HEK293 (cell line): ENCODE measurements at regions not wholly inside any gene's neighbourhood (a gene's known extent, or its start where the extent isn't known, plus 50 kb on each side); places are given as distances from the start of the nearest gene placed in this dataset.

Experiments
- CTCF ChIA-PET: fragments of 350-600 bp; formaldehyde crosslinking; extraction: SDS; loops from one replicate; lab custom pipeline; 2021; ENCODE audit warnings: antibody characterized with exemption; lab: Yijun Ruan, JAX
- POLR2A ChIA-PET: fragments of 300-600 bp; formaldehyde crosslinking; extraction: SDS; loops from one replicate; lab custom pipeline; 2020; ENCODE audit warnings: antibody characterized with exemption, inconsistent platforms; lab: Yijun Ruan, JAX
- H3K27ac ChIP-seq: fragments of 200-500 bp; sonication (Bioruptor generic); 2 replicates; pipeline ENCODE4 v1.5.1; 2014; ENCODE audit warnings: low read depth, low read length, control low read depth, inconsistent platforms; ENCODE audit errors: extremely low read depth
- H3K36me3 ChIP-seq, 2 experiments: fragments of 200-500 bp in 1 of 2; sonication (Bioruptor generic) in 1 of 2; 1 replicate in 1 of 2; 2 replicates in 1 of 2; pipeline ENCODE4 v1.5.1; 2014 to 2017; ENCODE audit warnings: inconsistent platforms in 2 of 2, low read length in 2 of 2; ENCODE audit not compliant: control insufficient read depth in 2 of 2, insufficient read depth in 1 of 2
- H3K4me1 ChIP-seq: fragments of 200-500 bp; sonication (Bioruptor generic); 2 replicates; pipeline ENCODE4 v1.5.1; 2014; ENCODE audit warnings: mild to moderate bottlenecking, low read length, inconsistent platforms; ENCODE audit not compliant: control insufficient read depth, insufficient read depth
- H3K4me3 ChIP-seq: 2 replicates; pipeline ENCODE4 v1.5.1; 2011; ENCODE audit warnings: low read depth, mild to moderate bottlenecking, control low read depth, low read length, moderate library complexity
- H3K9me3 ChIP-seq: fragments of 200-500 bp; sonication (Bioruptor generic); 2 replicates; pipeline ENCODE4 v1.5.1; 2014; ENCODE audit warnings: low read depth, low read length, inconsistent platforms; ENCODE audit not compliant: control insufficient read depth, insufficient read depth
- HOXA7 ChIP-seq: sonication (generic); formaldehyde crosslinking; IDR thresholded peaks from 2 replicates; pipeline ENCODE4 v1.8.1; 2022; ENCODE audit warnings: missing genetic modification reagents, borderline replicate concordance
- KLF10 ChIP-seq: fragments of 450-650 bp; IDR thresholded peaks from 2 replicates; pipeline ENCODE4 v1.5.1; 2018; ENCODE audit warnings: missing biosample characterization, mild to moderate bottlenecking, missing genetic modification characterization
- KLF7 ChIP-seq: fragments of 450-650 bp; formaldehyde crosslinking; IDR thresholded peaks from 2 replicates; pipeline ENCODE4 v1.5.1; 2016; ENCODE audit warnings: missing biosample characterization, missing genetic modification characterization, borderline replicate concordance
- RBAK ChIP-seq: fragments of 450-650 bp; formaldehyde crosslinking; IDR thresholded peaks from 2 replicates; pipeline ENCODE4 v1.5.1; 2016; ENCODE audit warnings: missing biosample characterization, missing genetic modification characterization
- SCRT2 ChIP-seq: fragments of 450-650 bp; formaldehyde crosslinking; IDR thresholded peaks from 2 replicates; pipeline ENCODE4 v1.5.1; 2016; ENCODE audit warnings: missing biosample characterization, missing genetic modification characterization
- ZBTB20 ChIP-seq: fragments of 450-650 bp; formaldehyde crosslinking; IDR thresholded peaks from 2 replicates; pipeline ENCODE4 v1.5.1; 2016; ENCODE audit warnings: missing biosample characterization, missing genetic modification characterization
- ZEB2 ChIP-seq: fragments of 450-650 bp; formaldehyde crosslinking; IDR thresholded peaks from 2 replicates; pipeline ENCODE4 v1.5.1; 2016; ENCODE audit warnings: missing biosample characterization, missing genetic modification characterization
- ZFP3 ChIP-seq: fragments of 450-650 bp; formaldehyde crosslinking; IDR thresholded peaks from 2 replicates; pipeline ENCODE4 v1.5.1; 2016; ENCODE audit warnings: low read depth, missing biosample characterization, missing genetic modification characterization
- ZNF132 ChIP-seq: fragments of 450-650 bp; formaldehyde crosslinking; IDR thresholded peaks from 2 replicates; pipeline ENCODE4 v1.5.1; 2017; ENCODE audit warnings: missing biosample characterization, missing genetic modification characterization, borderline replicate concordance
- ZNF133 ChIP-seq: fragments of 450-650 bp; formaldehyde crosslinking; IDR thresholded peaks from 2 replicates; pipeline ENCODE4 v1.5.1; 2016; ENCODE audit warnings: missing biosample characterization, missing genetic modification characterization
- ZNF292 ChIP-seq: fragments of 450-650 bp; formaldehyde crosslinking; IDR thresholded peaks from 2 replicates; pipeline ENCODE4 v1.5.1; 2016; ENCODE audit warnings: low read depth, missing biosample characterization, missing genetic modification characterization, borderline replicate concordance
- ZNF341 ChIP-seq: fragments of 450-650 bp; formaldehyde crosslinking; IDR thresholded peaks from 2 replicates; pipeline ENCODE4; 2016; ENCODE audit warnings: low read depth, missing biosample characterization, missing genetic modification characterization
- ZNF670 ChIP-seq: fragments of 450-650 bp; formaldehyde crosslinking; IDR thresholded peaks from 2 replicates; pipeline ENCODE4 v1.5.1; 2016; ENCODE audit warnings: missing biosample characterization, missing genetic modification characterization, low read depth
- TF ChIP-seq, protein P1 (sequence below): fragments of 450-650 bp; IDR thresholded peaks from 2 replicates; pipeline ENCODE4 v1.5.1; 2018; ENCODE audit warnings: missing biosample characterization, mild to moderate bottlenecking, missing genetic modification characterization
- TF ChIP-seq, protein P2 (sequence below): fragments of 450-650 bp; formaldehyde crosslinking; conservative IDR thresholded peaks from 2 replicates; pipeline ENCODE4 v1.5.1; 2016; ENCODE audit warnings: low read depth, missing biosample characterization, missing genetic modification characterization
- TF ChIP-seq, protein P3 (sequence below): fragments of 450-650 bp; formaldehyde crosslinking; IDR thresholded peaks from 2 replicates; pipeline ENCODE4 v1.5.1; 2016; ENCODE audit warnings: missing biosample characterization, missing genetic modification characterization
- TF ChIP-seq, protein P4 (sequence below): fragments of 450-650 bp; formaldehyde crosslinking; IDR thresholded peaks from 2 replicates; pipeline ENCODE4 v1.5.0; 2017; ENCODE audit warnings: missing biosample characterization, missing genetic modification characterization, borderline replicate concordance

DNA sequence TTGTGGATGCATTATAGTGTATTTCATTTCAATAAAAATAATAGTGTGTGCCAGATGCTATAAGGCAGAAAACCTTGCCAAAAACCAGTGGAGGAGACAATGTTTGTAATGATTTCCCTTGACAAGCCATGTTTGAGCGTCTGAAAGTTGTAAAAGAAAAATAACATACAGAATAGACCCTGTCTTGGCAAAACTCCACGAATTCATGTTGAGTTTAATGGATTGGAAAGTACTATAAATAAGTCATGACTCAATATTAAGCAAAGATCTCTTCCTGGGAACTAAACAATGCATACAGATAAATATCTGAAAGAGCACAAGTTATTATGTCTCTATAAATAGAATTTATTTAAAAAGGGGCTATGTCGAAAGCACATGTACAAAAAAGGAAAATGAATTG is 543.5 kb downstream of the GABRG1 start (continued):
- TF ChIP-seq, protein P1, sequence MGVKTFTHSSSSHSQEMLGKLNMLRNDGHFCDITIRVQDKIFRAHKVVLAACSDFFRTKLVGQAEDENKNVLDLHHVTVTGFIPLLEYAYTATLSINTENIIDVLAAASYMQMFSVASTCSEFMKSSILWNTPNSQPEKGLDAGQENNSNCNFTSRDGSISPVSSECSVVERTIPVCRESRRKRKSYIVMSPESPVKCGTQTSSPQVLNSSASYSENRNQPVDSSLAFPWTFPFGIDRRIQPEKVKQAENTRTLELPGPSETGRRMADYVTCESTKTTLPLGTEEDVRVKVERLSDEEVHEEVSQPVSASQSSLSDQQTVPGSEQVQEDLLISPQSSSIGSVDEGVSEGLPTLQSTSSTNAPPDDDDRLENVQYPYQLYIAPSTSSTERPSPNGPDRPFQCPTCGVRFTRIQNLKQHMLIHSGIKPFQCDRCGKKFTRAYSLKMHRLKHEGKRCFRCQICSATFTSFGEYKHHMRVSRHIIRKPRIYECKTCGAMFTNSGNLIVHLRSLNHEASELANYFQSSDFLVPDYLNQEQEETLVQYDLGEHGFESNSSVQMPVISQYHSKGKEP (tag by site-specific recombination) = no peak
- TF ChIP-seq ZFP3 (tag by site-specific recombination) = no peak

DNA sequence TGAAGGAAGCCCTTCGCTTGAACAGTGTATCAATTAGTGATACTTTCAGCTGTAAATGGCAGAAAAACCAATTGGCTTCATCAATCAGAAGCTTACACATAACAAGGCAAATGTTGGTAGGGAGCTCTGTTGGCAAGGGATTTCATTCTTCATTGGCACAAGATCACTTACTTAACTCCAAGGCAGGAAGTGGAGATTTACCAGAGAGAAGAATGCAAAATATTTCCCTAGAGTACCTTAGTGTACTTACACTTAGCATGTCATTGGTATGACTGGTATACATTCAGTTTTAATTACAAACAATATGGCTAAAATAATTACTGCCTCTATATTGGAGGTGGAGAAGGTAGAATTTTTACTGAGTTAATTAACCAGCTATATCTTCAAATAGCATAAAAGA is 545.0 kb downstream of the GABRG1 start:
- Histone ChIP-seq H3K9me3 (no peaks in the 10 kb centered on the region), H3K36me3 (no peaks in the 10 kb centered on the region), H3K4me3 (no peak overlapping the region), H3K4me1 (no peaks in the 10 kb centered on the region), H3K27ac (no peak overlapping the region)
- TF ChIP-seq KLF10 (no peak), ZNF341 (tag by site-specific recombination) (no peak), ZNF133 (tag by site-specific recombination) (no peak), ZNF132 (tag by site-specific recombination) (no peak), ZEB2 (tag by site-specific recombination) (no peak), RBAK (tag by site-specific recombination) (no peak), HOXA7 (no peak), ZNF292 (tag by site-specific recombination) (no peak)
- POLR2A ChIA-PET = no interaction called here
- CTCF ChIA-PET = no interaction called here

DNA sequence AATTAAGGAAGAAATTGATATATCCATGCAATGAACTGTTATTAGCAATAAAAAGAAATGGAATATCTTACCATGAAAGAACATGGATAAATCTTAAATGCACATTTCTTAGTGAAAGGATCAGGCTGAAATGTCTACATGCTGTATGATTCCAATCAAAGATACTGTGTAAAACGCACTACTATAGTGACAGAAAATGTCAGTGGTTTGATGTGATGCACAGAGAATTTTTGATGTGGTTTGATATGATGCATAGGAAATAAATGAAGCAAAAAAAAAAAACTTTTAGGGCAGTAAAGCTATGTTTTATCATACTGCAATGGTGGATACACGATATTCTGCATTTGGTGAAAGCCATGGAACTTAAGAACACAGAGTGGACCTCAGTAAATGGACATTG is 547.6 kb downstream of the GABRG1 start:
- TF ChIP-seq SCRT2 (tag by site-specific recombination) (no peak), KLF7 (no peak), ZNF670 (tag by site-specific recombination) (no peak), ZBTB20 (tag by site-specific recombination) (no peak)
- TF ChIP-seq, protein P2, sequence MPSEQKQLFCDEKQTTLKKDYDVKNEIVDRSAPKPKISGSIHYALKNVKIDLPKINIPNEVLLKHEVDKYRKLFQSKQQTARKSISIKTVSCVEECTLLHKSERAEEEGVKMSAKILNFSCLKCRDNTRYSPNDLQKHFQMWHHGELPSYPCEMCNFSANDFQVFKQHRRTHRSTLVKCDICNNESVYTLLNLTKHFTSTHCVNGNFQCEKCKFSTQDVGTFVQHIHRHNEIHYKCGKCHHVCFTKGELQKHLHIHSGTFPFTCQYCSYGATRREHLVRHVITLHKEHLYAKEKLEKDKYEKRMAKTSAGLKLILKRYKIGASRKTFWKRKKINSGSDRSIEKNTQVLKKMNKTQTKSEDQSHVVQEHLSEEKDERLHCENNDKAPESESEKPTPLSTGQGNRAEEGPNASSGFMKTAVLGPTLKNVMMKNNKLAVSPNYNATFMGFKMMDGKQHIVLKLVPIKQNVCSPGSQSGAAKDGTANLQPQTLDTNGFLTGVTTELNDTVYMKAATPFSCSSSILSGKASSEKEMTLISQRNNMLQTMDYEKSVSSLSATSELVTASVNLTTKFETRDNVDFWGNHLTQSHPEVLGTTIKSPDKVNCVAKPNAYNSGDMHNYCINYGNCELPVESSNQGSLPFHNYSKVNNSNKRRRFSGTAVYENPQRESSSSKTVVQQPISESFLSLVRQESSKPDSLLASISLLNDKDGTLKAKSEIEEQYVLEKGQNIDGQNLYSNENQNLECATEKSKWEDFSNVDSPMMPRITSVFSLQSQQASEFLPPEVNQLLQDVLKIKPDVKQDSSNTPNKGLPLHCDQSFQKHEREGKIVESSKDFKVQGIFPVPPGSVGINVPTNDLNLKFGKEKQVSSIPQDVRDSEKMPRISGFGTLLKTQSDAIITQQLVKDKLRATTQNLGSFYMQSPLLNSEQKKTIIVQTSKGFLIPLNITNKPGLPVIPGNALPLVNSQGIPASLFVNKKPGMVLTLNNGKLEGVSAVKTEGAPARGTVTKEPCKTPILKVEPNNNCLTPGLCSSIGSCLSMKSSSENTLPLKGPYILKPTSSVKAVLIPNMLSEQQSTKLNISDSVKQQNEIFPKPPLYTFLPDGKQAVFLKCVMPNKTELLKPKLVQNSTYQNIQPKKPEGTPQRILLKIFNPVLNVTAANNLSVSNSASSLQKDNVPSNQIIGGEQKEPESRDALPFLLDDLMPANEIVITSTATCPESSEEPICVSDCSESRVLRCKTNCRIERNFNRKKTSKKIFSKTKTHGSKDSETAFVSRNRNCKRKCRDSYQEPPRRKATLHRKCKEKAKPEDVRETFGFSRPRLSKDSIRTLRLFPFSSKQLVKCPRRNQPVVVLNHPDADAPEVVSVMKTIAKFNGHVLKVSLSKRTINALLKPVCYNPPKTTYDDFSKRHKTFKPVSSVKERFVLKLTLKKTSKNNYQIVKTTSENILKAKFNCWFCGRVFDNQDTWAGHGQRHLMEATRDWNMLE (tag by site-specific recombination) = no peak
- TF ChIP-seq, protein P3, sequence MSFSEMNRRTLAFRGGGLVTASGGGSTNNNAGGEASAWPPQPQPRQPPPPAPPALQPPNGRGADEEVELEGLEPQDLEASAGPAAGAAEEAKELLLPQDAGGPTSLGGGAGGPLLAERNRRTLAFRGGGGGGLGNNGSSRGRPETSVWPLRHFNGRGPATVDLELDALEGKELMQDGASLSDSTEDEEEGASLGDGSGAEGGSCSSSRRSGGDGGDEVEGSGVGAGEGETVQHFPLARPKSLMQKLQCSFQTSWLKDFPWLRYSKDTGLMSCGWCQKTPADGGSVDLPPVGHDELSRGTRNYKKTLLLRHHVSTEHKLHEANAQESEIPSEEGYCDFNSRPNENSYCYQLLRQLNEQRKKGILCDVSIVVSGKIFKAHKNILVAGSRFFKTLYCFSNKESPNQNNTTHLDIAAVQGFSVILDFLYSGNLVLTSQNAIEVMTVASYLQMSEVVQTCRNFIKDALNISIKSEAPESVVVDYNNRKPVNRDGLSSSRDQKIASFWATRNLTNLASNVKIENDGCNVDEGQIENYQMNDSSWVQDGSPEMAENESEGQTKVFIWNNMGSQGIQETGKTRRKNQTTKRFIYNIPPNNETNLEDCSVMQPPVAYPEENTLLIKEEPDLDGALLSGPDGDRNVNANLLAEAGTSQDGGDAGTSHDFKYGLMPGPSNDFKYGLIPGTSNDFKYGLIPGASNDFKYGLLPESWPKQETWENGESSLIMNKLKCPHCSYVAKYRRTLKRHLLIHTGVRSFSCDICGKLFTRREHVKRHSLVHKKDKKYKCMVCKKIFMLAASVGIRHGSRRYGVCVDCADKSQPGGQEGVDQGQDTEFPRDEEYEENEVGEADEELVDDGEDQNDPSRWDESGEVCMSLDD (tag by site-specific recombination) = no peak
- TF ChIP-seq, protein P4, sequence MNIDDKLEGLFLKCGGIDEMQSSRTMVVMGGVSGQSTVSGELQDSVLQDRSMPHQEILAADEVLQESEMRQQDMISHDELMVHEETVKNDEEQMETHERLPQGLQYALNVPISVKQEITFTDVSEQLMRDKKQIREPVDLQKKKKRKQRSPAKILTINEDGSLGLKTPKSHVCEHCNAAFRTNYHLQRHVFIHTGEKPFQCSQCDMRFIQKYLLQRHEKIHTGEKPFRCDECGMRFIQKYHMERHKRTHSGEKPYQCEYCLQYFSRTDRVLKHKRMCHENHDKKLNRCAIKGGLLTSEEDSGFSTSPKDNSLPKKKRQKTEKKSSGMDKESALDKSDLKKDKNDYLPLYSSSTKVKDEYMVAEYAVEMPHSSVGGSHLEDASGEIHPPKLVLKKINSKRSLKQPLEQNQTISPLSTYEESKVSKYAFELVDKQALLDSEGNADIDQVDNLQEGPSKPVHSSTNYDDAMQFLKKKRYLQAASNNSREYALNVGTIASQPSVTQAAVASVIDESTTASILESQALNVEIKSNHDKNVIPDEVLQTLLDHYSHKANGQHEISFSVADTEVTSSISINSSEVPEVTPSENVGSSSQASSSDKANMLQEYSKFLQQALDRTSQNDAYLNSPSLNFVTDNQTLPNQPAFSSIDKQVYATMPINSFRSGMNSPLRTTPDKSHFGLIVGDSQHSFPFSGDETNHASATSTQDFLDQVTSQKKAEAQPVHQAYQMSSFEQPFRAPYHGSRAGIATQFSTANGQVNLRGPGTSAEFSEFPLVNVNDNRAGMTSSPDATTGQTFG (tag by site-specific recombination) = no peak
- TF ChIP-seq, all 188 proteins: peak for 0
- Histone ChIP-seq H3K4me1 (no peaks in the 10 kb centered on the region), H3K36me3 (no peaks in the 10 kb centered on the region), H3K9me3 (no peaks in the 10 kb centered on the region), H3K27ac (no peak overlapping the region), H3K4me3 (no peak overlapping the region)
- ChIA-PET CTCF (no interaction called here), POLR2A (no interaction called here)
